Esophagus muscularis mucosa (tissue), 4 donors: ENCODE measurements at regions not wholly inside any gene's neighbourhood (a gene's known extent, or its start where the extent isn't known, plus 50 kb on each side); places are given as distances from the start of the nearest gene placed in this dataset.
"Not testable (repeated sequence)": the region's sequence is repeated elsewhere in the genome, so short reads cannot be mapped to it uniquely, and the experiment has no call there.

Experiments
- DNase-seq: peaks from one replicate; pipeline ENCODE4 v3.0.0-alpha.2; 2017; ENCODE audit errors: extremely low spot score
- H3K27ac ChIP-seq, 4 donors: fragments of 200-600 bp; sonication (generic); replicated peaks in 1 of 4; 1 replicate in 3 of 4; 2 replicates in 1 of 4; pipeline ENCODE4 v1.5.1; 2016 to 2019; ENCODE audit warnings: mild to moderate bottlenecking in 1 of 4
- H3K27me3 ChIP-seq, 4 donors: fragments of 200-600 bp; sonication (generic); one replicate each; pipeline versions ENCODE4 v1.5.1 to v1.6.0; 2016 to 2019
- H3K36me3 ChIP-seq, 4 donors: fragments of 200-600 bp; sonication (generic); one replicate each; pipeline ENCODE4 v1.5.1; 2016 to 2019
- H3K4me1 ChIP-seq, 4 donors: fragments of 200-600 bp; sonication (generic); one replicate each; pipeline ENCODE4 v1.5.1; 2016 to 2019
- H3K4me3 ChIP-seq, 4 donors: fragments of 200-600 bp; sonication (generic); 1 replicate in 2 of 4; 2 replicates in 2 of 4; pipeline ENCODE4 v1.5.1; 2016 to 2019; ENCODE audit warnings: mild to moderate bottlenecking in 4 of 4, moderate library complexity in 1 of 4
- H3K9me3 ChIP-seq, 4 donors: fragments of 200-600 bp; sonication (generic); 1 replicate in 3 of 4; 2 replicates in 1 of 4; pipeline ENCODE4 v1.5.1; 2016 to 2019
- EP300 ChIP-seq: sonication (generic); formaldehyde crosslinking; IDR thresholded peaks from one replicate; pipeline ENCODE4 v1.6.1; 2017; ENCODE audit warnings: antibody characterized with exemption
- POLR2A ChIP-seq: fragments of 450-650 bp; IDR thresholded peaks from one replicate; pipeline ENCODE4 v1.6.1; 2017; ENCODE audit warnings: antibody characterized with exemption, moderate library complexity, mild to moderate bottlenecking, low read depth
- POLR2AphosphoS5 ChIP-seq, 2 donors: sonication (generic); formaldehyde crosslinking; IDR thresholded peaks; one replicate each; pipeline ENCODE4 v1.6.1; 2017; ENCODE audit warnings: antibody characterized with exemption in 2 of 2
- WGBS: methylation state at CpG from one replicate; pipeline ENCODE4 v1.1.5; 2018; 5-methylcytosine and 5-hydroxymethylcytosine counted together
- intact Hi-C: fragments of 100-400 bp; cut with DNase I; formaldehyde crosslinking; loops from one replicate; pipeline ENCODE4 v1.15.1; 2023
- TF ChIP-seq, protein P1 (sequence below), 3 experiments: fragments of 200-600 bp in 2 of 3; fragments of 450-650 bp in 1 of 3; sonication (generic) in 2 of 3; IDR thresholded peaks; one replicate each; pipeline ENCODE4 v1.5.1; 2017 to 2019; ENCODE audit warnings: antibody characterized with exemption in 3 of 3, mild to moderate bottlenecking in 2 of 3, moderate library complexity in 1 of 3

DNA sequence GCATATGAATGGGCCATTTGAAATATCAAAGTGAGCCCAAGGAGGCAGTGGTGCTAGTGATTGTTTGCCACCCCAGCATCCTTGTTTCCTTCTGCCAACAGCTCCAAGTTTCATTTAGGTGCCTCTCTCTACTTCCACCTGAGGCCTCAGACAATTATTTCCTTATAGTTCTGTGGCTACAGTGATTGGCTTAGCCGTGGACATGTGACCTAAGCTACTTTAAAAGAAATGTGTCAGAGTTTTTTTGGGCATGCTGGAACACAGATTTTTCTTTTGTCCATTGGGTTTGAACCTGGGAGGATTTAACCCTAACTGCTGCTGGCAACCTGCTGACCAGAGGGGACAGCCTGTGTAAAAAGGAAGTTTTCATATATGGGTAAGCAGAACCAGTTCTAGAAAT, 319.4 kb downstream of the CD109 start:
- Histone ChIP-seq H3K36me3 (no peaks in the 10 kb centered on the region), H3K27me3 (no peaks in the 10 kb centered on the region), H3K27ac (no peak overlapping the region), H3K4me1 (no peaks in the 10 kb centered on the region), H3K9me3 (peaks cover 0 to 21% (median 4%) of the 10 kb centered on the region in 4 donors), H3K4me3 (no peak overlapping the region)
- intact Hi-C loops = no loop called here
- DNase-seq = no peak
- TF ChIP-seq, protein P1, sequence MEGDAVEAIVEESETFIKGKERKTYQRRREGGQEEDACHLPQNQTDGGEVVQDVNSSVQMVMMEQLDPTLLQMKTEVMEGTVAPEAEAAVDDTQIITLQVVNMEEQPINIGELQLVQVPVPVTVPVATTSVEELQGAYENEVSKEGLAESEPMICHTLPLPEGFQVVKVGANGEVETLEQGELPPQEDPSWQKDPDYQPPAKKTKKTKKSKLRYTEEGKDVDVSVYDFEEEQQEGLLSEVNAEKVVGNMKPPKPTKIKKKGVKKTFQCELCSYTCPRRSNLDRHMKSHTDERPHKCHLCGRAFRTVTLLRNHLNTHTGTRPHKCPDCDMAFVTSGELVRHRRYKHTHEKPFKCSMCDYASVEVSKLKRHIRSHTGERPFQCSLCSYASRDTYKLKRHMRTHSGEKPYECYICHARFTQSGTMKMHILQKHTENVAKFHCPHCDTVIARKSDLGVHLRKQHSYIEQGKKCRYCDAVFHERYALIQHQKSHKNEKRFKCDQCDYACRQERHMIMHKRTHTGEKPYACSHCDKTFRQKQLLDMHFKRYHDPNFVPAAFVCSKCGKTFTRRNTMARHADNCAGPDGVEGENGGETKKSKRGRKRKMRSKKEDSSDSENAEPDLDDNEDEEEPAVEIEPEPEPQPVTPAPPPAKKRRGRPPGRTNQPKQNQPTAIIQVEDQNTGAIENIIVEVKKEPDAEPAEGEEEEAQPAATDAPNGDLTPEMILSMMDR (IDR thresholded peaks at IDR 0.05) = no peak
- TF ChIP-seq POLR2A (no peak), EP300 (no peak), POLR2AphosphoS5 (IDR thresholded peaks at IDR 0.05) (no peak)
- 80% methylated on average over 1 of the region's 1 CpG for WGBS

DNA sequence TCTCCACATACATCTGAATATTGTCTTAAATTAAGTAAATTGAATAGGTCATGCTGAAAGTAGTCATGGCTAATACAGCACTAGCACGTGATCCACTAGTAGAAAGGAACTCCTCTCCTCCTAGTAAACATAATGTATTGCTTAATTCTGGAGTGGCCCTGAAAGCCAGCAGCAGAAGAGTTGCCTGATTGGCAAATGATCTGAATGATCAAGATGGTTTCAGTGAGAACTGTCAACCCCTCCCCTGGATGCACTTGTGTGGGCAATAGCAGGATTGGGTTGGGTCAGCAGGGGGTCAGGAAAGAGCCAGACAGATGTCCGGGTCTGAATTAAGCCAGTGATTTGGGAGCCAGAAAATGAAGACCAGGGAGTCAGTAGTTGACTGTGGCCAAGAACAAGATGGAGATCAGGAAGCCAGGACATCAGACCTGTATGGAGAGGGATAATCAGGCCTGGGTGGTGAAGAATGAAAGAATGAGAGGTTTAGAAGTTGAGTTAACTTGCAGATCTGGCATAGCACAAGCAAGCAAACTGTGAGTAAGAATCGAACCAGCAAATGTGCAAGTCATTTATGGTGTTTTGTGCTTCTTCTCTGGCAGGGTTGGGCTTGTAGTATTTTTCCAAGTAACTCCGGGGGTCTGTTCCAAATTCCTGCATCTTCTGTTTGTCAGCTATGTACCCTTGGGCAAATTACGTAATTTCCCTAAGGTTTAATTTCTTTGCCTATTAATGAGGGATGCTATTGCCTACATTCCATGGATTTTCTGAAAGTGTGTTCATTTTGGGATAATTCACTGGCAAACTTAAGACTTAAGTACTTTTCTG, 304.9 kb downstream of the CD109 start:
- Histone ChIP-seq H3K27ac (no peak overlapping the region), H3K36me3 (no peaks in the 10 kb centered on the region), H3K27me3 (no peaks in the 10 kb centered on the region), H3K4me3 (no peak overlapping the region), H3K4me1 (no peaks in the 10 kb centered on the region), H3K9me3 (no peaks in the 10 kb centered on the region)
- WGBS = 68% methylated on average over 5 of the region's 5 CpGs
- TF ChIP-seq EP300 = no peak
- no peak for DNase-seq
- intact Hi-C loops = no loop called here

DNA sequence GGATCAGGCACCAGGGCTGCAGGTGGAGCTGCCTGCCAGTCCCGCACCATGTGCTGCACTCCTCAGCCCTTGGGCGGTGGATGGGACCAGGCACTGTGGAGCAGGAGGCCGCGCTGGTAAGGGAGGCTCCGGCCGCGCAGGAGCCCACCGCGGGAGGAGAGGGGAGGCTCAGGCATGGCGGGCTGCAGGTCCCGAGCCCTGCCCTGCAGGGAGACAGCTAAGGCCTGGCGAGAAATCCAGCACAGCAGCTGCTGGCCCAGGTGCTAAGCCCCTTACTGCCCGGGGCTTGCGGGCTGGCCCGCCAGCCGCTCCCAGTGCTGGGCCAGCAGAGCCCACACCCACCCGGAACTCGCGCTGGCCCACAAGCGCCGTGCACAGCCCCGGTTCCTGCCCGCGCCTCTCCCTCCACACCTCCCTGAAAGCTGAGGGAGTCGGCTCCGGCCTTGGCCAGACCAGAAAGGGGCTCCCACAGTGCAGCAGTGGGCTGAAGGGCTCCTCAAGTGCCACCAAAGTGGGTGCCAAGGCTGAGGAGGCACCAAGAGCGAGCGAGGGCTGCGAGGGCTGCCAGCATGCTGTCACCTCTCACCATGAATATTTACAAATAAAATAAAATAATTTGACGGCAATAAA, 294.7 kb downstream of the CD109 start:
- H3K27ac ChIP-seq, H3K27me3 ChIP-seq, H3K4me3 ChIP-seq, DNase-seq, H3K4me1 ChIP-seq, H3K36me3 ChIP-seq, intact Hi-C loops, H3K9me3 ChIP-seq: not testable (repeated sequence)
- 94% methylated on average over 24 of the region's 30 CpGs for WGBS

DNA sequence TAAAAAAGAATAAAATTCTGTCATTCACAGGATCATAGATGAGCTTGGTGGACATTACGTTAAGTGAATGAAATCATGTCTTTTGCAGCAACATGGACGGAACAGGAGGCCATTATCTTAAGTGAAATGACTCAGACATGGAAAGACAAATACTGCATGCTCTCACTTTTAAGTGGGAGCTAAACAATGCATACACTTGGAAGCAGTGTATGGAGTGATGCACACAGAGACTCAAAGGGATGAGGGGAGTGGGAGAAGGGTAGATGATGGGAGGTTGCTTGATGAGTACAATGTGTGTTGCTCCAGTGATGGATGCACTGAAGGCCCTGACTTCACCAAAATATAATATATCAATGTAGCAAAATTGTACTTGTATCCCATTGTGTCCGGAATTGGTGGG, 293.4 kb downstream of the CD109 start:
- H3K4me3 ChIP-seq = no peak overlapping the region
- WGBS = 94% methylated on average over 3 of the region's 3 CpGs
- no peaks in the 10 kb centered on the region for H3K9me3 ChIP-seq
- peaks cover 0 to 14% (median 0%) of the 10 kb centered on the region in 4 donors for H3K4me1 ChIP-seq
- intact Hi-C loops = no loop called here
- no peaks in the 10 kb centered on the region for H3K36me3 ChIP-seq
- DNase-seq = no peak
- TF ChIP-seq, protein P1 (IDR thresholded peaks at IDR 0.05) = no peak
- TF ChIP-seq EP300 (no peak), POLR2AphosphoS5 (IDR thresholded peaks at IDR 0.05) (no peak), POLR2A (no peak)
- no peak overlapping the region for H3K27ac ChIP-seq
- H3K27me3 ChIP-seq = no peaks in the 10 kb centered on the region

DNA sequence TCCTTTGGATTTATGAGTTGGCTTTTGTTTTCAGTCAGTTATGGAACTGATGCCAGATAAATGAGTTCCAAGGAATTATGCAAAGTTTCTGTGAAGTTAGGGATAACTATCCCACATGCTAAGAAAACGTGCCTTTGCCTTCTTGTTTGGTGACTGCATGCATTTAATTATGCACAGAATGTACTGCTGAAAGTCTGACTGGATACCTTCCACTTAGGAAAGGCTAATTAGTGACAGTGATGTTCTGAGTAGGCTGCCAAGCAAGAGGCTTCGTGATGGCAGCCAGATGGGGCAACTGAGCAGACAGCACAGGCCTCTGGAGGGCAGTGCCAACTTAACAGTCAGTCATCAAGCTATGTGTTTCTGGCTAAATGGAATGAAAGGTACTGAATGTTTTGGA, 289.9 kb downstream of the CD109 start:
- H3K27me3 ChIP-seq = no peaks in the 10 kb centered on the region
- H3K4me3 ChIP-seq = no peak overlapping the region
- intact Hi-C loops = no loop called here
- H3K4me1 ChIP-seq = peaks cover 0 to 23% (median 0%) of the 10 kb centered on the region in 4 donors
- TF ChIP-seq, protein P1 (IDR thresholded peaks at IDR 0.05) = peak in 2 of 3 experiments; percentile 28 to 32
- no peak for TF ChIP-seq POLR2AphosphoS5 (IDR thresholded peaks at IDR 0.05)
- no peak for DNase-seq
- no peak overlapping the region for H3K27ac ChIP-seq
- H3K36me3 ChIP-seq = no peaks in the 10 kb centered on the region
- WGBS = 38% methylated on average over 2 of the region's 2 CpGs
- H3K9me3 ChIP-seq = no peaks in the 10 kb centered on the region
